BLaER1 treated with 17β-estradiol and CSF1 and Interleukin-3, amounts not matched to agents 10 nM and 100 nM (cell line): ENCODE measurements at regions not wholly inside any gene's neighbourhood (a gene's known extent, or its start where the extent isn't known, plus 50 kb on each side); places are given as distances from the start of the nearest gene placed in this dataset.
"Not testable (repeated sequence)": the region's sequence is repeated elsewhere in the genome, so short reads cannot be mapped to it uniquely, and the experiment has no call there.

ENCODE experiments used
- H3K27ac ChIP-seq, 11 experiments: shearing (Covaris generic); formaldehyde crosslinking; 2 replicates each; pipeline ENCODE4 v1.8.1; 2022
- H3K27me3 ChIP-seq, 11 experiments: shearing (Covaris generic); formaldehyde crosslinking; 2 replicates each; pipeline ENCODE4 v1.8.1; 2022
- H3K36me3 ChIP-seq, 11 experiments: shearing (Covaris generic); formaldehyde crosslinking; 2 replicates each; pipeline ENCODE4 v1.8.1; 2022
- H3K4me1 ChIP-seq, 10 experiments: shearing (Covaris generic); formaldehyde crosslinking; 2 replicates each; pipeline ENCODE4 v1.8.1; 2022
- H3K4me2 ChIP-seq, 11 experiments: shearing (Covaris generic); formaldehyde crosslinking; 2 replicates each; pipeline ENCODE4 v1.8.1; 2022
- H3K4me3 ChIP-seq, 10 experiments: shearing (Covaris generic); formaldehyde crosslinking; 2 replicates each; pipeline ENCODE4 v1.8.1; 2022
- H3K9ac ChIP-seq, 11 experiments: shearing (Covaris generic); formaldehyde crosslinking; 2 replicates each; pipeline ENCODE4 v1.8.1; 2022
- H3K9me3 ChIP-seq, 11 experiments: shearing (Covaris generic); formaldehyde crosslinking; replicated peaks in 1 of 11; 2 replicates each; pipeline ENCODE4 v1.8.1; 2022
- H4K20me1 ChIP-seq, 11 experiments: shearing (Covaris generic); formaldehyde crosslinking; 2 replicates each; pipeline ENCODE4 v1.8.1; 2022
- Cebpa-rat ChIP-seq, 11 experiments: shearing (Covaris generic); IDR thresholded peaks; 2 replicates each; pipeline ENCODE4 v1.8.1; 2022

DNA sequence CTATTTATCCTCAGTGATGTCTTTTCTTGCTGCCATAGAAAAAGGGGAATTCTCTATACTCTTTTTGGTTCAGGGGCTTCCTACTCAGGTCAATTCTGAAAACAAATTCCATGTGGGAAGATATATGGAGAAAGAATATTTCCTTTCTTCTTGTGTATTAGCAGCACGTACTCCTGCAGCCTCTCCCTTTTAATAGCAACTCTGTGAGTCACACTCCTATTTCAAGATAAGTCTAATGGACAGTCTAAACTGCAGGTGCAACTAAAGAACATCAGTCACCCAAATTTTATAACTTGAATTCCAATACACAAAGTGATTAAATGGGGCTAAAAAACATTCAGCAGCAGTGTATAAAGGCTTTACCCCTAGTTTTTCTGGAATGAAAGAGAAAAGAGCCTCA is 942.2 kb downstream of the CNTNAP5 start:
- no peaks in the 10 kb centered on the region for H3K4me1 ChIP-seq
- H4K20me1 ChIP-seq = no peaks in the 10 kb centered on the region; a peak in 1 of 22 replicates
- no peak overlapping the region for H3K4me2 ChIP-seq
- no peak overlapping the region for H3K27ac ChIP-seq
- H3K9ac ChIP-seq = no peak overlapping the region
- H3K4me3 ChIP-seq = no peak overlapping the region
- no peaks in the 10 kb centered on the region for H3K9me3 ChIP-seq
- H3K36me3 ChIP-seq = no peaks in the 10 kb centered on the region
- H3K27me3 ChIP-seq = no peaks in the 10 kb centered on the region
- TF ChIP-seq Cebpa-rat (IDR thresholded peaks at IDR 0.05) = no peak

DNA sequence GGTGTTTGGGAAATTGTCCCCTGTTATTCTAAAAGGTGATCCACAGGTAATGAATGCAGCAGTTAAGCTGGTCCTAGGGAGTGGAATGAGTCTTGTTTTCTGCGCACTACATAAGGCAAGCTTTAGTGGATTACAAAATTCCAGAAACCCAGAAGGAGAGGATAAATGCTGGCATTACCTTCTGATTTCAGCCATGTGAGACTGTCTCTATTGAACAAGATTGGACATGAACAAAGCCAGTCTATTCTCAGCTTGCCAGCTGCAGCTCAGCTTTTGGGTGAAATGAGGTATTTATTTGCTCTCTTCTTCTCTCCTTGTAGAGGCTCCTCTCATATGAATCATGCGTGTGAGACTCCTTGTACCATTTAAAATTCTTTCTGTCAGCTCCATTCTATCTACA is 944.9 kb downstream of the CNTNAP5 start:
- Histone ChIP-seq H3K36me3 (no peaks in the 10 kb centered on the region), H3K27ac (no peak overlapping the region), H3K9ac (no peak overlapping the region), H3K4me1 (no peaks in the 10 kb centered on the region), H3K4me3 (no peak overlapping the region), H3K27me3 (no peaks in the 10 kb centered on the region), H3K9me3 (no peaks in the 10 kb centered on the region), H4K20me1 (no peaks in the 10 kb centered on the region), H3K4me2 (no peak overlapping the region)
- no peak for TF ChIP-seq Cebpa-rat (IDR thresholded peaks at IDR 0.05)

DNA sequence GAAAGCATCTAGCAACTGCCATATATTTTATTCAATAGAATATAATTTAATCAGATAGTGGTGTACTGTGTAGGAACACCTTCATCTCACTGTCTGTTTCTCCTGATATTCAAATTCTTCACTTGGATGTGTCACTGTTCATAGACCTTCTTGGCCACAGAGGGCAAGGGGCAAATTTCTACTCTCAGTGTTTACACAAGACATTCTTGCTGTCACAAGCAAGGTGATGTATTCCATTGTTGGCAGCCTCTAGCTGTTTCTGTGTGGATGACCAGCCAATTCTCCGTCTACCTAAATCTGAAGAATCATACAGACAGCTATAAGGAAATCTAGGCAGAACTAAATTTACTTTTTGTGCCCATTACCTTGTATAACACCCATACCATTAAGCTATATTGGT is 948.3 kb downstream of the CNTNAP5 start:
- no peak overlapping the region for H3K4me3 ChIP-seq
- no peak overlapping the region for H3K27ac ChIP-seq
- no peak overlapping the region for H3K9ac ChIP-seq
- H4K20me1 ChIP-seq = no peaks in the 10 kb centered on the region
- no peak for TF ChIP-seq Cebpa-rat (IDR thresholded peaks at IDR 0.05)
- H3K36me3 ChIP-seq = no peaks in the 10 kb centered on the region
- H3K9me3 ChIP-seq = no peaks in the 10 kb centered on the region
- H3K4me2 ChIP-seq = no peak overlapping the region
- no peaks in the 10 kb centered on the region for H3K27me3 ChIP-seq
- no peaks in the 10 kb centered on the region for H3K4me1 ChIP-seq

- no peak overlapping the region for H3K4me3 ChIP-seq
- no peaks in the 10 kb centered on the region for H4K20me1 ChIP-seq
- H3K9ac ChIP-seq = no peak overlapping the region
- H3K27me3 ChIP-seq = no peaks in the 10 kb centered on the region
- TF ChIP-seq Cebpa-rat (IDR thresholded peaks at IDR 0.05) = no peak
- H3K4me2 ChIP-seq = no peak overlapping the region
- H3K9me3 ChIP-seq = no peaks in the 10 kb centered on the region
- H3K27ac ChIP-seq = no peak overlapping the region
- H3K36me3 ChIP-seq = no peaks in the 10 kb centered on the region
- H3K4me1 ChIP-seq = no peaks in the 10 kb centered on the region
These were observed 950.1 kb downstream of the CNTNAP5 start for GRCh38 chr2:124975224-124975623.

DNA sequence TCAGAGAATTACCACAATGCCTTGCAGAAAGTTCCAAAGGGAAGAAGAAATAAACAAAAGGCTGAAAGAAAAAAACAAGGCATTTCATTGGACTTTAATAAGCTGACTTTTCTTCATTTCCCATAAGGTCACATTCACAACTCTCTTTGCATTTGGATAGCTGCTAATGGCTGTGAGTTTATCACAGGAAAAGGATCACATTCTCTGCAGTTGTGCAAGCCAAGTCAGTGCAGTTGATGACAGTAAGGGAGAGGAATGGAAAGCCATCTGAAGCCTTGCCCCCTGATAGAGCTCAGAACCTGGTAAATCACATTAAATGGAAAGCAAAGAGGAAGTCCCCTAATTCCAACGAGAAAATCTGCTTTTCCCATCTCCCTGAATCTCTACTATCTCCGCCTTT is 950.6 kb downstream of the CNTNAP5 start:
- no peaks in the 10 kb centered on the region for H3K27me3 ChIP-seq
- H3K4me1 ChIP-seq = no peaks in the 10 kb centered on the region
- H4K20me1 ChIP-seq = no peaks in the 10 kb centered on the region
- H3K4me3 ChIP-seq = no peak overlapping the region
- H3K9me3 ChIP-seq = no peaks in the 10 kb centered on the region
- no peaks in the 10 kb centered on the region for H3K36me3 ChIP-seq
- H3K27ac ChIP-seq = no peak overlapping the region
- H3K9ac ChIP-seq = no peak overlapping the region
- H3K4me2 ChIP-seq = no peak overlapping the region
- TF ChIP-seq Cebpa-rat (IDR thresholded peaks at IDR 0.05) = no peak

- Histone ChIP-seq H3K4me3 (no peak overlapping the region), H3K4me2 (no peak overlapping the region)
- TF ChIP-seq Cebpa-rat (IDR thresholded peaks at IDR 0.05) = no peak
These were observed 953.5 kb downstream of the CNTNAP5 start for GRCh38 chr2:124978597-124978996.

DNA sequence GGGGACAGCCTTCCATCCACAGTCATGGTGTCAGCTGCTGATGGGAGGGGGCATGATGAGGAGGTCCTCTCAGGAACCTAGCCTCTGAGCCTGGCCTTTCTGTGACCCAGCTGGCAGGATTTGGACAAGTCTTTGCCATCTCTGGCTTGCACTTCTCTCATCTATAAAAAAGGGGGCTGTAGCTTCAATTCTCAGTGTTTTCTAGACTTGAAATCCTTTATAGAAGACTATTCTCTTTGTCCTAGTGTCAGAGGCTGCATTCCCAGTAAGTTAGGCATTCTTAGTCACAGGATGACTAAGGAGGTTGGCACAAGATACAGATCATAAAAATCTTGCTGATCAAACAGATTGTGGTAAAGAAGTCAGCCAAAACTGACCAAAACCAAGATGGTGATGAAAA is 958.5 kb downstream of the CNTNAP5 start:
- TF ChIP-seq Cebpa-rat (IDR thresholded peaks at IDR 0.05) = no peak
- Histone ChIP-seq H3K27ac (no peak overlapping the region), H3K9me3 (peaks cover 0 to 11% (median 5%) of the 10 kb centered on the region in 11 experiments; a peak in 7 of 22 replicates), H4K20me1 (no peaks in the 10 kb centered on the region), H3K4me2 (no peak overlapping the region), H3K9ac (no peak overlapping the region), H3K27me3 (no peaks in the 10 kb centered on the region), H3K4me3 (no peak overlapping the region), H3K36me3 (no peaks in the 10 kb centered on the region), H3K4me1 (no peaks in the 10 kb centered on the region)

More at GRCh38 chr2:124978597-124978996, 953.5 kb downstream of the CNTNAP5 start:
- Histone ChIP-seq H3K27ac (no peak overlapping the region), H3K4me1 (no peaks in the 10 kb centered on the region), H3K9ac (no peak overlapping the region), H3K27me3 (no peaks in the 10 kb centered on the region), H4K20me1 (no peaks in the 10 kb centered on the region), H3K9me3 (no peaks in the 10 kb centered on the region), H3K36me3 (no peaks in the 10 kb centered on the region)

- H3K4me3 ChIP-seq = no peak overlapping the region
- H3K27me3 ChIP-seq = no peaks in the 10 kb centered on the region
- TF ChIP-seq Cebpa-rat (IDR thresholded peaks at IDR 0.05) = no peak
- no peaks in the 10 kb centered on the region for H3K36me3 ChIP-seq
- H3K4me1 ChIP-seq = no peaks in the 10 kb centered on the region
- H3K9me3 ChIP-seq = peaks cover 0 to 11% (median 5%) of the 10 kb centered on the region in 11 experiments; a peak in 7 of 22 replicates
- no peak overlapping the region for H3K27ac ChIP-seq
- no peak overlapping the region for H3K4me2 ChIP-seq
- H4K20me1 ChIP-seq = no peaks in the 10 kb centered on the region
- H3K9ac ChIP-seq = no peak overlapping the region
These were observed 960.2 kb downstream of the CNTNAP5 start for GRCh38 chr2:124985270-124985669.

- no peaks in the 10 kb centered on the region for H3K4me1 ChIP-seq
- H3K9ac ChIP-seq = no peak overlapping the region
- H3K27me3 ChIP-seq = no peaks in the 10 kb centered on the region
- H3K9me3 ChIP-seq = peaks cover 0 to 11% (median 5%) of the 10 kb centered on the region in 11 experiments; a peak in 7 of 22 replicates
- no peaks in the 10 kb centered on the region for H3K36me3 ChIP-seq
- H3K27ac ChIP-seq = no peak overlapping the region
- H3K4me3 ChIP-seq = no peak overlapping the region
- TF ChIP-seq Cebpa-rat (IDR thresholded peaks at IDR 0.05) = no peak
- no peaks in the 10 kb centered on the region for H4K20me1 ChIP-seq
- no peak overlapping the region for H3K4me2 ChIP-seq
These were observed 961.0 kb downstream of the CNTNAP5 start for GRCh38 chr2:124986136-124986535.

DNA sequence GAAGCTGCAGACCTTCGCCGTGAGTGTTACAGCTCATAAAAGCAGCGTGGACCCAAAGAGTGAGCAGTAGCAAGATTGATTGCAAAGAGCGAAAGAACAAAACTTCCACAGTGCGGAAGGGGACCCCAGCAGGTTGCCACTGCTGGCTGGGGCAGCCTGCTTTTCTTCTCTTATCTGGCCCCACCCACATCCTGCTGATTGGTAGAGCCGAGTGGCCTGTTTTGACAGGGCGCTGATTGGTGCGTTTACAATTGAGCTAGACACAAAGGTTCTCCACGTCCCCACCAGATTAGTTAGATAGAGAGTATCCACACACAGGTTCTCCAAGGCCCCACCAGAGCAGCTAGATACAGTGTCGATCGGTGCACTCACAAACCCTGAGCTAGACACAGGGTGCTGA is 961.8 kb downstream of the CNTNAP5 start:
- H3K27me3 ChIP-seq, H3K4me3 ChIP-seq, H3K27ac ChIP-seq, H3K36me3 ChIP-seq, H3K4me2 ChIP-seq, H3K9ac ChIP-seq, H4K20me1 ChIP-seq, H3K4me1 ChIP-seq: not testable (repeated sequence)
- peaks cover 0 to 11% (median 5%) of the 10 kb centered on the region in 11 experiments; a peak in 7 of 22 replicates for H3K9me3 ChIP-seq

DNA sequence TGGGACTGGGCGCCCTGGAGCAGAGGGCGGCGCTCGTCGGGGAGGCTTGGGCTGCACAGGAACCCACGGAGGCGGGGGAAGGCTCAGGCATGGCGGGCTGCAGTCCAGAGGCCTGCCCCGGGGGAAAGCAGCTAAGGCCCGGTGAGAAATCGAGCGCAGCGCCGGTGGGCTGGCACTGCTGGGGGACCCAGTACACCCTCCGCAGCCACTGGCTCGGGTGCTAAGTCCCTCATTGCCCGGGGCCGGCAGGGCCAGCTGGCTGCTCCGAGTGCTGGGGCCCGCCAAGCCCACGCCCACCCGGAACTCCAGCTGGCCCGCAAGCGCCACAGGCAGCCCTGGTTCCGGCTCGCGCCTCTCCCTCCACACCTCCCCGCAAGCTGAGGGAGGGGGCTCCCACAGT is 962.3 kb downstream of the CNTNAP5 start:
- H3K4me3 ChIP-seq, H3K4me1 ChIP-seq, H3K9ac ChIP-seq, H3K4me2 ChIP-seq, H4K20me1 ChIP-seq, H3K36me3 ChIP-seq, H3K27me3 ChIP-seq, H3K27ac ChIP-seq: not testable (repeated sequence)
- H3K9me3 ChIP-seq = peaks cover 0 to 11% (median 5%) of the 10 kb centered on the region in 11 experiments; a peak in 7 of 22 replicates
